GM18505 (cell line): ENCODE measurements at regions not wholly inside any gene's neighbourhood (a gene's known extent, or its start where the extent isn't known, plus 50 kb on each side); places are given as distances from the start of the nearest gene placed in this dataset.

ENCODE experiments used
- ATAC-seq: cut with Tn5 transposase; IDR thresholded peaks from one replicate; pipeline ENCODE4 v1.9.1; 2021; ENCODE audit not compliant: unreplicated experiment
- POLR2A ChIP-seq: IDR thresholded peaks from 4 replicates; pipeline ENCODE4 v1.6.1; 2011; ENCODE audit warnings: borderline replicate concordance; ENCODE audit not compliant: insufficient read depth, insufficient read length; ENCODE audit errors: extremely low read depth

GRCh38 chr19:32171719-32172151 lies 173.7 kb upstream of the ZNF507 start:
- ATAC-seq, result no peak

GRCh38 chr19:32172566-32173160 lies 172.7 kb upstream of the ZNF507 start:
- ATAC-seq, result no peak
- TF ChIP-seq POLR2A, result no peak

More at GRCh38 chr19:32171719-32172151, 173.7 kb upstream of the ZNF507 start:
- TF ChIP-seq POLR2A, result no peak

DNA sequence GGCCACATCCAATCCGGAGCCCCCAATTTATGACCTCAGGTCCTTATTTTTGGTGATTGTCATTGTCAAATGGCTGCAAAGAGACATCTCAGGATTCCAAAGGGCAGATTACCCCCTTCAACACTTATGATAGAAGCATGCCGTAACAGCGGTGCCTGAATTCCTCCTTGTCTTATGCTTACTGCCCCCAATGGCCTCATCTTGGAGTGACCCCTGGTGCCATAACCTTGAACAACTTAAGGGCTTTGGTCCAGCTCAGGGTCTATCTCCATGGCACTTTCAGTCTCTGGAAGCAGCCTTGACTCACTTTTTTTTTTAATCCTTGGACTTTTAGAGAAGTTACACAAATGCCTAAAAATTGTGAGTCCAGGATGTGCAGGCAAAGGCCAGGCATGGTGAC lies 171.6 kb upstream of the ZNF507 start:
- no peak for ATAC-seq
- TF ChIP-seq POLR2A, result no peak

DNA sequence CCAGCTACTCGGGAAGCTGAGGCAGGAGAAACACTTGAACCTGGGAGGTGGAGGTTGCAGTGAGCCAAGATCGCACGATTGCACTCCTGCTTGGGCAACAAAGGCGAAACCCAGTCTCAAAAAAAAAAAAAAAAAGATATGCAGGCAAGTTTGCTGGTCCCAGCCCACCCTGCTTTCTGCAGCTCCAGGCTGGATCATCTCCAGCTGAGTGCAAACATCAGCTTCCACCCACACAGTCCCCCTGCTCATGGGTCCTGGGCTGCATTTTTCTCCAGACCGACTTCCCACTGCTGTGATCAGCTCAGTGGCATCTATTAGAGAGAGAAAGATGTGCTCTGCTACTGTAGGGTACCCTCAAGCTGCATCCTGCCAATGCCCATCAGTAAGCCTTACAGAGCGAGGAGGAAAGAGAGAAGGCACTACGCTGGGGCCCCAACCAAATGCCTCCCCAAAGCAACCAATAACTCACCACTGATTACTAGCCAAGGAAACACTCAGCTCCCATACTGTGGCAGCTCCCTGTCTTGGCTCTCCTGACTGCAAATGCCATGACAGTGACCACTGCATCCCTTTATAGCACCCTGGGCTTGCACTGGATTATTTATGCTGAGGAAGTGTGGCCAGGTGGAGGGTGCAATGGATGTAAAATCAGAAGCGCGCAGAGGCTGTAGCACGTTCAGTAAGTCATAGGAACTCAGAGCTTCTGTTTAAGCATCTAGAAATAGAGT lies 170.9 kb upstream of the ZNF507 start:
- ATAC-seq, result no peak
- TF ChIP-seq POLR2A, result no peak

- ATAC-seq, result no peak
- no peak for TF ChIP-seq POLR2A
These were observed 168.8 kb upstream of the ZNF507 start for GRCh38 chr19:32176591-32176990.

- no peak for TF ChIP-seq POLR2A
- ATAC-seq, result no peak
These were observed 167.7 kb upstream of the ZNF507 start for GRCh38 chr19:32177686-32178085.

GRCh38 chr19:32178401-32178800 lies 167.0 kb upstream of the ZNF507 start:
- no peak for ATAC-seq
- TF ChIP-seq POLR2A, result no peak

DNA sequence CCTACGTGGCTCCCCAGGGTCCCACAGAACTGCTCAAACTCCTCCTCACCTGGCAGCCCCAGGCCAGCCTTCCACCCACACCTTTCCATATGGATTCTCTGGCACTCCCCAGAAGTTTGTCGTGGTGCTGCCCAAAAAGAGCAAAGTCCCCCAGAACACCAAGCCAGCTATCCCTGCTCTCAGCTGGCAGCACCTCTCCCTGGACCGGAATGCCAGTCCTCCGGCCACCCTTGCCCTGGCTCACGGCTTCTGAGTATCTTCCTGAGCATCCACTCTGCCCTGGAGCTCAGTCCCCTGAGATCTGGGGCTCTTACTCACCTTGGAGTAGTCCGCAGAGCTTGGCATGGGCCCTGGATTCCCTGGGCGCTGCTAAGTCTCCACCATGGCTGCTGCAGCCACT lies 166.5 kb upstream of the ZNF507 start:
- TF ChIP-seq POLR2A, result no peak
- no peak for ATAC-seq

GRCh38 chr19:32181216-32181920 lies 164.0 kb upstream of the ZNF507 start:
- TF ChIP-seq POLR2A, result no peak
- no peak for ATAC-seq

- no peak for ATAC-seq
- no peak for TF ChIP-seq POLR2A
These were observed 158.7 kb upstream of the ZNF507 start for GRCh38 chr19:32186542-32187330.

GRCh38 chr19:32188921-32189320 lies 156.5 kb upstream of the ZNF507 start:
- no peak for ATAC-seq
- TF ChIP-seq POLR2A, result no peak

- TF ChIP-seq POLR2A, result no peak
- ATAC-seq, result no peak
These were observed 155.3 kb upstream of the ZNF507 start for GRCh38 chr19:32189956-32190706.
